ENCODE measurements at regions not wholly inside any gene's neighbourhood (a gene's known extent, or its start where the extent isn't known, plus 50 kb on each side); places are given as distances from the start of the nearest gene placed in this dataset.

DNA sequence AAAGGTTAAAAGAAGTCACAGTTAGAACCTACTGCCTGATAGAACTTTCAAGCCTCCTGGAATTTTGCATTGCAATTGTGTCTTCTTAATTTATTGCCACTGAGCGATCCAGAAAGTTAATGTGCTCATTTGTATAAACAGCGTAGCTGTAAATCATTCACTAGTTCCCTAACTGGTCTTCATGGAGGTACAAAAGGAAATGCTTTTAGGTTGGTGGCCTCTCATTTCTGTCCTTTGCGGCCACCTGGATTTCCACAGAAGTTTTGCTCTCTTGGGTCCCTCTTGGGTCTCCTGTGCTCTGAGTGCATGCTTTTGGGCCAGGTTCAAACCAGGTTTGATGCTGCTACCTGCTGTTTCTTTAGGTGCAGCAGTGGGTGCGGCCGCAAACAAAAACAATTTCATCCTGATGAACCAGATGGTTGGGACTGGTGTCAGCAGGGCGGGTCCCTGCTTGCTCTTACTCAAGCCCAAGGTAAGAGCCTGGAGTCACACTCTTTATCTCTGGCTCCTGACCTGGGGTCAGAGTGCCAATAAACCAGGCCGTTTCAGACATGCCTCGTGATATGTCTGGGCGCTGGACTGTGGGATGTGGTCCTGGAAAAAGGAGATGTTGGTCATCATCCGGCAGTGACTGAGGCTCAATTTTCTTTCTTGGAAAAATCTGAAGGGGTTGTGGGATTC lies 270.1 kb downstream of the PTTG2 start:
- peak in 3 of 4 donors; percentile 54 to 77 (median 75) for DNase-seq (ENCODE audit: low read depth in 4 of 4, low spot score in 3 of 4)

DNA sequence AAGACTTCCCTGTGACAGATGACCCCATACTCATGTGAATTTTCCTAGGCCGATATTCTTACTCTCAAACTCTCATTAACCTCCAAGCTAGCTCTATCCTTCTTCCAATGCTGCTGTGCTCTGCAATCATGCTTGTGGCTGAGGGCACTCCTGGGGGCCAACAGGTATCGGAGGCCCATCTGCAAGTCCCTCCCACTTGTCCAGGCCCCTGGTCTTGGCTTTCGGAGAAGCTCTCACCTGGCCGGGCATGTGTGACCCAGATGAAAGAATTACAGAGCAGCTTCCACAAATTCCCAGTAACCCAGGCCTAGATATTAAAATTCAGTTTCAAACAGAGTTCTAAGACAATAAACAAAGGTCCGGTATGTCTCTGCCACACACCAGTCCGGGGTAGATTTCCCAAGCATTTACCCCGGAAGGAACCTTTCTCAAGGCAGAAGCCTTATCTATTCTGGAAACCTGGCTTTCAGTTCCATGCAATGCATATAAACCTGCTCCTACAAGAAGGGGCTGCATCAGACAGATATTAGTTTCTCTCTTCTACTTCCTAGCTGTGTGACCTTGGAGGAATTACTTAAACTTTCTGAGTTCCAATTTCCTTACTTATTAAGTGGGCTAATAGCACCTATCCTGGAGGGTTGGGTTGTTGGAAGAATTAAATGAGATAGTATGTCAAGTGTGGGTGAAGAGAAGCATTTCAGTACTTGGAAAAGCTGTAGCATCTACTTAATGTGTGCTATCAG lies 270.8 kb downstream of the PTTG2 start:
- no peak for DNase-seq (ENCODE audit: low read depth in 4 of 4, low spot score in 3 of 4)

DNA sequence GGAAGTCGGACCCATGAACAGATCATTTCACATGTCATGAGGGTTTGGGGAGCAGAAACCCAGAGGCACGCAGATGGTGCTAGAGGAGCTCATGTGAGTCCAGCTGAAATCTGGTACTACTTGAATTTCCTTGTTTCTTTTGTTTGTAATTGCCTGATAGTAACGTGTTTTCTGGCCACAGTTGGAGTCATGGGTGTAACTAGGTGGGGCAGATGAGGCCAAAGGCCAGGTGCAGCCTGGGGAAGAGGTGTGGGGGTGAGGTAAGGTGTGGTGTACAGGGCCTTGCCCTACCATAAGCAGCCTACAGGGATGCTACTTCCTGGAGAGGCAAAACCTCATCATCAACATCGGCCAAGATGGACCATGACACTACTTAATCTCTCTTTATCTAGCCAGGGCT lies 271.4 kb downstream of the PTTG2 start:
- no peak for DNase-seq (ENCODE audit: low read depth in 4 of 4, low spot score in 3 of 4)

DNA sequence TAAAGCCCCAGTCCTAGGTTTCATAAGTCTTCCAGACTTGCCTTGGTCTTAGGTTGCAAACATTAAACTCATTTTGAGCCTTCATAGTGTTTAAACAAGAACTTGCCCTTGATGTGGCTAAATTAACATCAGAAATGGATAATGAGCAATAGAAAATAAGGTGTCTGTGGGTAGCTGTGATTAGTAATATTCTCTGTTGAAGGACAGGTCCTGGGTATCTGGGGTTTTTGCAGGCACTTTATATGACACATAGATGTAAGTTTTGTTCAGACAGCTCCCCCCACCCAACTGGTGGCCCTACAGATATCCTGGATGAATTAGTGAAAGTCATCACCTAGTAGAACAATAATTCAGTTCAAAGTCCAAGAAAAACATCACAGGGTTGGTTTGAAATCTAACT lies 272.5 kb downstream of the PTTG2 start:
- DNase-seq (ENCODE audit: low read depth in 4 of 4, low spot score in 3 of 4): no peak

DNA sequence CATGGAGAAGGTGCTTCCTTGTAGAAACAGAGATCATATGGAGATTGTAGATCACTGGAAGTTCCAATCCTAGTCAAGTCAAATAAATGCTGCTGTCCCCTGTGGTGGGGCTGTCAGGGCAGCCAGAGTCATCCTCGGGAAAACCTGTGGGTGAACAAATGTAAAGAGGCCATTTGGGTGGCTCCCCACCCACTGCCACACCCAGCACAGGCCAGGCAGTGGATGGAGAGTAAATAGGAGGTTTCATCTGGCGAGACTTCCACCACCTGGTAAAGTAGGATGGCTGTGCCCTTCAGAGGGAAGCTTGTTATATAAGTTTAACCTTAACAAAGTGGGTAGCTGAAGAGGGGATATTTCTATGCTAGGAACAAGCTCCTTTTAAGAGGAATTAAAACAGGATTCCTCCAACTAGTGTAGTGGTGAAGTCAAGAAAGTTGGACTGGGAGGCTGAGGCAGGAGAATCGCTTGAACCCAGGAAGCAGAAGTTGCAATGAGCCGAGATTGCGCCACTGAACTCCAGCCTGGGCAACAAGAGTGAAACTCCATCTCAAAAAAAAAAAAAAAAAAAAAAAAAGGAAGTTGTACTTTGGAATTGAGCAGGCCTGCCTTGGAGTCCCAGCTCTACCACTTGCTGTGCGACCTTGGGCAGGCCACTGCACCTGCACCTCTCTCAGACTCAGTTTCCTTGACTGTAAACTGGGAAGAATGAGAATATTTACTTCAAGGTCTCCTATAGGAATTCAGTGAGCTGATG lies 273.7 kb downstream of the PTTG2 start:
- no peak for DNase-seq (ENCODE audit: low read depth in 4 of 4, low spot score in 3 of 4)

DNA sequence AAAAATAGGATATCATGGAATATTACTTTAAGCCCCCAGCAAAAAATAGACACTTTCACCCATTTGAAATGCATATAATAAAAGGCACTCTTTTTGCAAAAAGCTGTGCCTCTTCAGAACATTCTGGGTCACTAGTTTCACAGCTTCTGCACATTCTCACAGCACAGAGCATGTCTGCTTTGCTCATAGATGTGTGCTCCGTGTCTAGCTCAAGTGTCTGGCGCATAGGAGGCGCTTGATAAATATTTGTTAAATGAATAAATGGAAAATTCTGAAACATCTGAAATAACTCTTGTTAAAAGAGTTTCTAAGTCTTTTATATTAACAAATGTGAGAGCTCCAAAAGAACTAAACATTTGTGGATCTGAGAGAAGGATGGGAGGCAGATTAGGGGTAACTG lies 275.2 kb downstream of the PTTG2 start:
- no peak for DNase-seq (ENCODE audit: low read depth in 4 of 4, low spot score in 3 of 4)

DNA sequence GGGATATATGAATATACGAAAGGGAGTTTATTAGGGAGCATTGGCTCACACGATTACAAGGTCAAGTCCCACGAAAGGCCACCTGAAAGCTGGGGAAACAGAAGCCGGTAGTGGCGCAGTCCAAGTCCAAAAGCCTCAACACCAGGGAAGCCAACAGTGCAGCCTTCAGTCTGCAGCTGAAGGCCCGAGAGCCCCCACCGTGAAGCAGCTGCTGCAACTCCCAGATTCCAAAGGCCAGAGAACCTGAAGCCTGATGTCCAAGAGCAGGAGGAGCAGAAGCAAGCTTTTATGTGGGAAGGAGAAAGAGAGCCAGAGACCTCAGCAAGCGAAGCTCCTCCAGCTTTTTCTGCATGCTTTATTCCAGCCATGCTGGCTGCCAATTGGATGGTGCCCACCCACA lies 275.8 kb downstream of the PTTG2 start:
- no peak for DNase-seq (ENCODE audit: low read depth in 4 of 4, low spot score in 3 of 4)

DNA sequence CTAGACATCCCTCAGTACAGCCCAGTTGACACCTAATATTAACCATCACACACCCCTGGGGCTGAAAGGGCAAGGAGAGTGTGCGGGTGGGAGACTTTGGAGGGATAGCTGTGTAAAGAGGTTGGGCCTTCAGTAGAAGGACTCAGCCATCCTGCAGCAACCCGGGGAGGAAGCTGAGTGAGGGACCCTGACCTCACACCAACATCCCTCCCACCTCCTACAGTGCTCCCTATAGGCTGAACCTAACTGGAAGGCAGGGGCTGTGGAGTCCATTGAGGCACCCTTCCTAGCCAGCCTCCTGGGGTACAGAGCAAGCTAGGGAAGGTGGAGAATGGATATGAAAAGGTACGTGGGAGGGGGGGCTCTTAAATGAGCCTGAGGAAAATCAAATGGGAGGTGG lies 276.3 kb downstream of the PTTG2 start:
- DNase-seq (ENCODE audit: low read depth in 4 of 4, low spot score in 3 of 4): no peak

DNA sequence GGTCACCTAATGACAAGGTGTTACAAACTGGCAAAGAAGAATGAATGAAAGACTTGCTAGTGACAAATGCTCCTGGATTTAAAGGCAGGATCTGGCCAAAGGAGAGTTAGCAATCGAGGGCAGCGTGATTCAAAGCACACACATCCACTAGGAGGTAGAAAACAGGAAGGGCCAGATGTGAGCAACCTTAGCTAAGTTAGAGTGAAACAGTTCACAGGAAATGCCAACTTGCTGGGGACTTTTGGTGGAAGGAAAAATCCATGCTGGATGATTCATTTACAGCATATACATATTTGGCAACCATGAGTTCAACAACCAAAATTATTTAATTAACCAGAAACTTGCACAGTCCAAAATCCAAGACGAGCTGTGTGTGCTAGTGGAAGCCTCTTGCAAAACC lies 276.9 kb downstream of the PTTG2 start:
- DNase-seq (ENCODE audit: low read depth in 4 of 4, low spot score in 3 of 4): no peak

DNA sequence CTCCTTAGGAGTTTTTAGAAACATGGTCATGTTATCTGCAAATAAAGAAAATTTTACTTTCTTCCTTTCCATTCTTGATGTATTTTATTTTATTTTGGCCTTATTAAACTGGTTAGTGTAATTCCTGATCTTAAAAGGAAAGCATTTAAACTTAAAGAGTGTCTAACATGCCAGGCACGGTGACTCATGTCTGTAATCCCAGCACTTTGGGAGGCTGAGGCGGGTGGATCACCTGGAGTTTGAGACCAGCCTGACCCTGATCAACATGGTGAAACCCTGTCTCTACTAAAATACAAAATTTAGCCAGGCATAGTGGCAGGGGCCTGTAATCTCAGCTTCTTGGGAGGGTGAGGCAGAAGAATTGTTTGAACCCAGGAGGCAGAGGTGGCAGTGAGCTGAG lies 281.3 kb downstream of the PTTG2 start:
- no peak for DNase-seq (ENCODE audit: low read depth in 4 of 4, low spot score in 3 of 4)

DNA sequence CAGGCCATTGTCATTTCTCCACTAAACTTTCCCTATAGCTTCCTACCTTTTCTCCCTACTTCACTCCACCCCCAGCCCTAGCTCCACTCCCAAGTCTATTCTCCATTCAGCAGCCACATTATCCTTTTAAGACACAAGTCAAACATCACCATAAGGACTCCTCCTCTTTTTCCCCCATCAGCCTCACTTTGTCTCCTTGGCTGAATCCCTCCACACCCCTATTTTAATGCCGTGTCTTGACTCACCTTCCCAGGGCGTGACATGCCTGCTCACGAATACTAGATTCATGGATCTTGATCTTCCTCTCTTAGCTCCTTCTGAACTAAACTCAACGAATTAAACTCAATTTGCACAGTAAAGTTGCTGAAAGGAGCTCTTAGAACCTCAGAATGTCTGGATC lies 281.9 kb downstream of the PTTG2 start:
- DNase-seq (ENCODE audit: low read depth in 4 of 4, low spot score in 3 of 4): no peak

DNA sequence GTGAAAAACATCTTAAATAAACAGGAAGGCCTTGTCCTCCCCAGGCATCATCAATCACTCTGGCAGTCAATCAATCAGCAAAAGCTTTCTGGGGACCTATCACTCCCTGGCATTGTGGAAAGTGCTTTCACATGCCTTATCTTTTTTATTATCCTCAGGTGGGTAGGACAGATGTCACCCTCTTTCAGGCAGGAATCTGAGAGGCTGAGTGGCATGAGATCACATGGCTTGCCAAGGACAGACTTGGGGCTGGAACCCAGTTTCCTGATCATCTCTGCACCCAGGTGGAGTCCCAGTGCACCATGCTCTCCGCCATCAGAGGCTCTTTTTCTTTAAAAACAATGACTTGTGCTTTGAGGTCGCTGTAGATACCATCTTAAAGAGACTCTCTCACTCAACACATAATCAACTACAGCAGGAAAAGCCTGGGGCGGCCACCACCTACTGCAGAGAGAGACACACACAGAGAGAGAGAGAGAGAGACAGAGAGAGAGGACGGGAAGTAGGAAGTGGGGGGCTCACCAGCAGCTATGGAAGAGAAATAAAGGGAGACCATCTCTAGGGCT lies 282.7 kb downstream of the PTTG2 start:
- DNase-seq (ENCODE audit: low read depth in 4 of 4, low spot score in 3 of 4): no peak

DNA sequence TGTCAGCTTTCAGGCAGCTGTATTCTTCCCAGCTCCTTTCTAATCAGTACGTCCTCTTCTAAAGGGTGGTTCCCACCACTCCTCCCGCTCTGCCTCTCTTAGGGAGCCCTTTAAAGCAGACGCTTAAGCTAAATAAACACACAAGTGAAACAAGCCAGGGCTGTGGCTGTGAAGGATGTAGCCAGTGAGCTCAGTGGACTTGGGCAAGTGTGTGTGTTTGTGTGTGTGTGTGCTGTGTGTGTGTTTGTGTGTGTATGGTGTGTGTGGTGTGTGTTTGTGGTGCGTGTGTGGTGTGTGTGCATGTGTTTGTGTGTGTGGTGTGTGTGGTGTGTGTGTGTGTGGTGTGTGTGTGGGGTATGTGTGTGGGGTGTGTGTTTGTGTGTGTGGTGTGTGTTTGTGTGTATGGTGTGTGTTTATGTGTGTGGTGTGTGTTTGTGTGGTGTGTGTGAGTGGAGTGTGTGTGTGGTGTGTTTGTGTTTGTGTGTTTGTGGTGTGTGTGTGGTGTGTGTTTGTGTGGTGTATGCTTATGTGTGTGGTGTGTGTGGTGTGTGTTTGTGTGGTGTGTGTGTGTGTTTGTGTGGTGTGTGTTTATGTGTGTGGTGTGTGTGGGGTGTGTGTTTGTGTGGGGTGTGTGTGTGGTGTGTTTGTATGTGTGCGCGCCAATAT lies 283.3 kb downstream of the PTTG2 start:
- no peak for DNase-seq (ENCODE audit: low read depth in 4 of 4, low spot score in 3 of 4)

DNA sequence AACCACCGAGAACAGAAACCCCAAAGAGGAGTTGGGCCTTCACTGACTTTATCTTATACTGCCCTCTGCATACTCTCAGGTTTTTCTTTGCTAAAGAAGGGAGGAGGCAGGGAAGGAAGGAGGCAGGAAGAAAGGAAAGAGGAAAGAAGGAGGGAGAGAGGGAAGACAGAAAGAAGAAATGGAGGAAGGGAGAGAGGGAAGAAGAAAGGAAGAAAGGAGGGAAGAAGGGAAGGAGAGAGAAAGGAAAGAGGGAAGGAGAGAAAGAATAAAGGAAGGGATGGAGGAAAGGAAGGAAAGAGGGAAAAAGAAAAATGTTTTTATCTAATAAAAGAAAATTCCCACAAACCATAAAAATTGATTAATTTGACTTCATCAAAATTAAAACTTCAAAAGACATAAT lies 294.6 kb downstream of the PTTG2 start:
- no peak for DNase-seq (ENCODE audit: low read depth in 4 of 4, low spot score in 3 of 4)

DNA sequence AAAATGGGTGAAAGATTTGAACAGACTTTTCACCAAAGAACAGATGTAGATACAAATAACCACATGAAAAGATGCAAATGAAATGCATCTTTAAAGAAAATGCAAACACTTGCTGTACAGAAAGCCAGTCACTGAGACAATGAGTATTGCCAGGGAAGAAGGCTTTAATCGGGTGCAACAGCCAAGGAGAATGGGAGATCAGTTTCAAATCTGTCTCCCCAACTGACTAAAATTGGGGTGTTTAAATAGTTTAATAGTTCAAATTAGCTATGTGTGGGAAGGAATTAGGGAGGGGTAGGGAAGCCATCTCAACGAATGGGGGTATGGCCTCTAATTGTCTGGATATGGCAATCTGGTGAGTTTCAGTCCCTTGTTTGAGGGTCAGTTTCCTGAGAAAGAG lies 295.4 kb downstream of the PTTG2 start:
- no peak for DNase-seq (ENCODE audit: low read depth in 4 of 4, low spot score in 3 of 4)

DNA sequence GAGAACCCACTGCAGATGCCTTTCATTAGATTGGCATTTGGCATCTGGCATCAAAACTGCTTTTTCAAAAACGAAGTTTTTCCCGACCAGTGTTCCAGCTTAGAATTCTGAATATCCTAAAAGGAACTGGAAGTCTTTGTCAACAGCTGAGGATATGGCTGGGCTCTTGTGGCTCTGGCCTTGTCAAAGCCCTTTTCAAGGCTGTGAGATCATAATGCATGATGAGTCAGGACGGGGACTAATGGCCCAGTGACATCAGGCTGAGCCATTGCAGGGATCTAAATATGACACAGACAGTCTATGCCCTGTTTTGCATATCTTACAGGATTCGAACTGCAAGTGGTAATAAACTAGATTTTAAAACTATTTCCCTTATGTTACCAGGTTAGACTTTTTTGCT lies 306.4 kb downstream of the PTTG2 start:
- DNase-seq (ENCODE audit: low read depth in 4 of 4, low spot score in 3 of 4): no peak

DNA sequence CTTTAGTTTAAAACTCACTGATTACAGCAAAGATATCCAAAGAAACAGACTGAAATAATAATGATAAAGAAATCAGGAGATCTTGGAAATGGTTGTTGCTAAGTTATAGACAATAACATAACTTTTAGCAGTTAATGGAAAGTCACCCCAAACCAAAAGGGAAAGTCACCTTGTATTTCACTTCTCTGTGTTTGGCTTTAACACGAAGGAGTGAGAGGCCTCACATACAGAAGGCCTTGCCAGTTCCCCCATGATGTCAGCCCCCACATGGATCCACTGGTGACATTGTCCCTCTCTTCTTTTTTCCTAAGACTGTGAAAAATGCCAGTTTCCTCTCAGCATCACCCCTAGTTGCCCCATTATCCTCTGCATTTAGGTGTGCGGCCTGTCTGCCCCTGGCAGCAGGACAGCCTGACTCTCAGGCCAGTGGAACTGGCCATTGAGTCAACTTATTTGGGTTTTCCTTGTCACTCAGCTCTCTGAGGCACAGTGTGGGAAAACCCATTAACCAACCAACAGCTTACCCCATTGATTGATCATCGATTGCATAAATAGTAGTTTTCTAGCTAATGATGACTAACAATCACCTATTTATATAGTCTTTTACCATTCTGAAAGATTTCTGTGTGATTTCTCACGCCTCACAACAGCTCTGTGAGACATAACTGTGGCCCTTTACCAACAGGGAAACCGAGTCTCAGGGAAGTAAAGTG lies 308.1 kb downstream of the PTTG2 start:
- DNase-seq (ENCODE audit: low read depth in 4 of 4, low spot score in 3 of 4): no peak

DNA sequence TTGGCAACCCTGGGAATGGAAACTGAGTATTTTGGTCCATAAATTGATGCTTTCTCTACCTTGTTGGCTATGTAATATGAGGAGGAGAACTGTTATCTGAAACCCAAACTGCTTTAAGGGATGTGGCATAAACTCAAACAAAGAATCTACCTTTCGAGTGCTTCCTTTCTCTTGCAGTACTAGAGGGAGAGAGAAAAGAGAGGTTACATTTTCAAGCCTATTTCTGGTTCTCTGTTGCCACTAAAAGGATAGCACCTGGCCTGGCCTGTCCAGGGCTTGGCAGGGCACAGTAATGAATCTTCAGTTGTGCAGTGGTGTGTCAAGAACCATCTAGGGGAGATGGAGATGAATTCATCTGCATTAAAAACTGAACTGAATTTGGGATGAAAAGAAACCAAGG lies 308.6 kb downstream of the PTTG2 start:
- DNase-seq (ENCODE audit: low read depth in 4 of 4, low spot score in 3 of 4): no peak

DNA sequence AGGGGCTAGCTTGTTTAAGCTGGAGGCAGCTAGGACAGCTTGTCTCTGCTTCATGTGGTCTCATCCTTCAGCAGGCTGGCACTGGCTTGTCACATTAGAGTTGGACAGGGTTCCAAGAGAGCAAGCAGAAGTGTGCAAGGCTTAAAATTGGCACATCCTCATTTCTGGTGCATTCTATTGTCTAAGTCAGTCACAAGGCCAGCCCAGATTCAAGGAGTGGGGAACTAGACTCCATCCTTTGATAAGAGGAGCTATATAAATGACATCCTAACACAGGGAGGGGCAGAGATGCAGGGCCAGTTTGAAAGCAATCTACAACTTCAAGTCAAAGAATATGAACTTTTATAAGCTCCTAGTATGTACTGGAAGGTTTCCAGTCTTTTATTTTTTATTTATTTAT lies 313.2 kb downstream of the PTTG2 start:
- no peak for DNase-seq (ENCODE audit: low read depth in 4 of 4, low spot score in 3 of 4)
